Right ventricle myocardium superior (tissue), 1 donor: ENCODE measurements at regions not wholly inside any gene's neighbourhood (a gene's known extent, or its start where the extent isn't known, plus 50 kb on each side); places are given as distances from the start of the nearest gene placed in this dataset.
A peak's percentile ranks its signal among the peaks of the same experiment; 100 is the strongest.

Experiments
- ATAC-seq: fragments of 200-7000 bp; cut with Tn5 transposase; one replicate; pipeline ENCODE4 v1.9.1; 2020; ENCODE audit warnings: mild to moderate bottlenecking; ENCODE audit not compliant: poor library complexity
- DNase-seq: peaks from one replicate; pipeline ENCODE4 v3.0.0-alpha.2; 2020
- intact Hi-C: fragments of 100-400 bp; cut with DNase I; formaldehyde crosslinking; loops from one replicate; pipeline ENCODE4 v1.11.2; 2022
- donor health status: DM: no; HTN: yes; CAD: no; lungs with severe emphysema.

DNA sequence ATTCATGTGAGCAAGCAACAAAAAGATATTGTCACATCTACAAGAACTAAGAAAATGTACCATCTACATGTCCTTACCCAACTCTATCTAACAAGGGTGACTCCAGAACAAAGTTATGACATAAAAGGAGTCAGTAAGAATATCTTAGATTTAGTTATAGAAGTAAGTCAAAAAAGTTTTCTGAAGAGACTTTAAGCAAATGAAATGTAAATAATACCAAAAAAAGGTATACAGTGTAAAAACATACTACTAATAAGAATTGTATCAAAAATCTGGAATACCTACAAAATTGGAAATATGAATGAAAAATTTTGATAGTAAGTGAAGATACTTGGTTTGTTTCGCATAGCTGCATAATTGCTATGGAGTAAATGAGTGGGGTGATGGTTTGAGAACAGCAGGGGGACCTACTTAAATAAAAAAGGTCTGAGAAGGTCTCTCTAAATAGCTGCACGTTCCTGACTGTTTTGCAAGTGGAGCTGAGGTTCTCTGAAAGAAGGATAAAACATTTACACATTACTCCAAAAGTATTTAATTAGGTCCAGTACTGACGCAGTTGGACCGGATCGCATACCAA, 51.0 kb upstream of the ENPP6 start:
- intact Hi-C loops = loop anchor here (10.0 kb wide), 1 partner anchor 376 kb away; the partner anchor contains the start of genes CASP3 and PRIMPOL
- DNase-seq (no peak), ATAC-seq (no peak)

DNA sequence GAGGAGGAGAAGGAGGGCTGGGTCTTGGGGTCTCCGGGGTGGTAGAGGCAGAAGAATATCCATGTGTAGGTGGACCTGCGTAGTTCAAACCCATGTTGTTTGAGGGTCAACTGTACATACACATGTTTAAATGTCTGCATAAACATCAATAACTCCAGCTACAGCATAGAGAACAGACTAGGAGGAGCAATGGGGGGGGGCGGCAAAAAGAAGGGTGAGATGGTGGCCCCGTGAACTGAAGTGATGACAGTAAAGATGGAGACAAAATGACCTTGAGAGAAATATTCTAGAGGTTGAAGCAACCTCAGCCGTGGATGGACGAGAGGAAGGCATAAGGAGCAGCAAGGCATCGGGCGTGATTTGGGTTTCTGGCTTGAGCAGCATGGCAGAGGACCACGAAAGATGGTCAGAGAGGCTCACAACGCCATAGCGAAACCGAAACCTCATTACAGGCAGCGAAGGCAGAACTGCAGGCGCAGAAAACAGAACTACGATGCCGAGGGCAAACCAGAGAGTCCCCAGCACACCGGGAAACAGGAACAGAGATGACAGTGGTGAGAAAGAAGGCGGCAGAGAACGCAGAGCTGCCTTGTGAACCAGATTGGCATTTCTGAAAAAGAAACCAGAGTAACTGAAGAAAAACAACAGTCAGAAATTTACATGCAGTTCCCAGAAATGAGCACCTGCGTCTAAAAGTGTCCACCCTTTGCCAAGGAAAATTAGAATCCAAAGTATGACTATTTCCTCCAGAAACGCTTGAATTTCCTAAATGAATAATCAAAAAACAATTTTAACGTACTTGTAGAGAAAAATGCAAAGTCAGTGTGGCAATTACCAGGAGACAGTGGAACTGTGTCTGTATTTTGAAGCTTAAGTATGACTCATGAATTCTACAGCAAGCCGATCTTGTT, 50.3 kb upstream of the ENPP6 start:
- intact Hi-C loops = loop anchor here (10.0 kb wide), 1 partner anchor 377 kb away; the partner anchor contains the start of genes CASP3 and PRIMPOL
- ATAC-seq (peak; percentile 65), DNase-seq (peak; percentile 53)
